ENCODE measurements at regions not wholly inside any gene's neighbourhood (a gene's known extent, or its start where the extent isn't known, plus 50 kb on each side); places are given as distances from the start of the nearest gene placed in this dataset.

DNA sequence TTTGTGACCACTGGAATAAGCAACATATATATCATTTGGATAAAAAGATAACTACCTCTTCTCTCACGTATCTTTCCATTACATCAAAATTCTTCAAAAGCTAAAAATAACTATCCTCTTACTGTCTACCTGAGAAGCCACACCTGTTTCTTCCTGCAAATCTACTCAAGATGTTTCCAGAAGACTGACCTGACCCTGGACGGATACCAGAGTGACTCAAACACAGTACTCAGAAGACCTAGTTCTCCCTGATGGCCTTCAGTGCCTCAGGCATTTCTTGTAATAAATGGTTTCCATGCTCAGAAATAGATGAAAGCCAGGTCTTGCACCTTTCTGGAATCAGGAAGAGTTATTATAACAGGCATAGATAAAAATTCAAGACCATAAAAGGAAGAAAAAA lies 245.9 kb upstream of the PIK3R1 start:
- TF ChIP-seq CTCF (IDR thresholded peaks at IDR 0.05; ENCODE audit: low read depth, low read length, missing control alignments), result no peak
- H3K4me3 ChIP-seq (ENCODE audit: low read depth, low read length), result no peak overlapping the region
- in situ Hi-C loops (cut with HindIII; ENCODE audit: low sequenced_read_pairs), result no loop called here
- no peak for DNase-seq (ENCODE audit: low read depth)

DNA sequence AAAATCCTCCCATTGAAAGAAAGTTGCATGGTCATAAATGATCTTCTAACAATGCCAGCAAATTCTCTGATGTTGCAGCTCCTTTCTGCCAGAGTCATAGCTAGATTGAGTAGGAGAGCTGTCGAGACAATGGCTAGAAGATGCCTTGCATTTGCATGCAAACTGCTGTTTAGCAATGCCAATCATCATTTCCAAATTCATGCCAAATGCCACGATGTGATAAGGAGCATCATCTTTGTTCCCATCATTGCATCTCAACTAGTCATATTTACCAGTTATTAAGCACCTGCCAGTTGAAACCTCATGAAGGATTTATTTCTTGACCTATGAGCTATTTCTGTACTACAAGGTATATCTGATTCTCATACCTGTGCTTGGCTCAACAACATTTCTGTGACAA lies 246.4 kb upstream of the PIK3R1 start:
- H3K4me3 ChIP-seq (ENCODE audit: low read depth, low read length), result no peak overlapping the region
- DNase-seq (ENCODE audit: low read depth), result no peak

GRCh38 chr5:67966712-67967111 lies 248.8 kb upstream of the PIK3R1 start:
- DNase-seq (ENCODE audit: low read depth), result no peak
- no peak overlapping the region for H3K4me3 ChIP-seq (ENCODE audit: low read depth, low read length)
- in situ Hi-C loops (cut with HindIII; ENCODE audit: low sequenced_read_pairs), result no loop called here
- no peak for TF ChIP-seq CTCF (IDR thresholded peaks at IDR 0.05; ENCODE audit: low read depth, low read length, missing control alignments)

More for the DNA sequence above, 246.4 kb upstream of the PIK3R1 start:
- in situ Hi-C loops (cut with HindIII; ENCODE audit: low sequenced_read_pairs), result no loop called here
- no peak for TF ChIP-seq CTCF (IDR thresholded peaks at IDR 0.05; ENCODE audit: low read depth, low read length, missing control alignments)

GRCh38 chr5:67964619-67965018 lies 250.9 kb upstream of the PIK3R1 start:
- DNase-seq (ENCODE audit: low read depth), result no peak
- in situ Hi-C loops (cut with HindIII; ENCODE audit: low sequenced_read_pairs), result no loop called here
- no peak overlapping the region for H3K4me3 ChIP-seq (ENCODE audit: low read depth, low read length)
- TF ChIP-seq CTCF (IDR thresholded peaks at IDR 0.05; ENCODE audit: low read depth, low read length, missing control alignments), result no peak

- no peak for TF ChIP-seq CTCF (IDR thresholded peaks at IDR 0.05; ENCODE audit: low read depth, low read length, missing control alignments)
- H3K4me3 ChIP-seq (ENCODE audit: low read depth, low read length), result no peak overlapping the region
- no peak for DNase-seq (ENCODE audit: low read depth)
- in situ Hi-C loops (cut with HindIII; ENCODE audit: low sequenced_read_pairs), result no loop called here
These were observed 251.6 kb upstream of the PIK3R1 start for GRCh38 chr5:67963789-67964519.

- TF ChIP-seq CTCF (IDR thresholded peaks at IDR 0.05; ENCODE audit: low read depth, low read length, missing control alignments), result no peak
- no peak for DNase-seq (ENCODE audit: low read depth)
- in situ Hi-C loops (cut with HindIII; ENCODE audit: low sequenced_read_pairs), result no loop called here
- H3K4me3 ChIP-seq (ENCODE audit: low read depth, low read length), result no peak overlapping the region
These were observed 254.6 kb upstream of the PIK3R1 start for GRCh38 chr5:67960939-67961338.
